ENCODE measurements at regions not wholly inside any gene's neighbourhood (a gene's known extent, or its start where the extent isn't known, plus 50 kb on each side); places are given as distances from the start of the nearest gene placed in this dataset.

- TF ChIP-seq CTCF (IDR thresholded peaks at IDR 0.05) (no peak), EZH2 (IDR thresholded peaks at IDR 0.05) (no peak)
Measured at GRCh38 chr1:5477716-5478115, 514.5 kb downstream of the NPHP4 start.

All from neural progenitor cell (in vitro differentiated cells).